ENCODE measurements at regions not wholly inside any gene's neighbourhood (a gene's known extent, or its start where the extent isn't known, plus 50 kb on each side); places are given as distances from the start of the nearest gene placed in this dataset.

DNA sequence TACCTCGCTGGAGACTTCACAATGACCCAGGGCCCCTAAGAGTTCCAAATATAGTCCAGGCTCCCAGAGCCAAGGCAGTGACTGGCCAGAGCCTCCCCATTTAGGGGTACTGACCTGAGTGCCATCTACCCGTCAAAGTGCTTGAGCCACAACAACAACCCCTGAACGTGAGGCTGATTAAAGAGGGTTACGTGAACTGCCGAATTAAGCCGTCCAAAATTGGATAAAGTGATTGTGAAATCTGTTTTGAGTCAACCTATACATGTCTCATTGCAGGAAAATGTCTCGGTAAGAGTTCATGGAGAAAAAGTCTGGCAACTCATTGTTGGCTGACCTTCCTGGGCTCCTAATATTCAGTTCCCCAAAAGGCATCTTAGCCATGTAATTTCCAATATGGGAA lies 116.3 kb downstream of the TTC32 start:
- WGBS (ENCODE audit: insufficient coverage, low lambda C conversion rate): no CpG with 5 or more reads among the region's 7 CpGs
- DNase-seq: no peak
- Histone ChIP-seq H3K27ac (ENCODE audit: low read length) (no peak overlapping the region), H3K36me3 (ENCODE audit: control insufficient read depth, insufficient read depth, low read length) (no peaks in the 10 kb centered on the region), H3K4me3 (ENCODE audit: low read length) (no peak overlapping the region), H3K4me1 (ENCODE audit: control insufficient read depth, insufficient read depth, low read length) (no peaks in the 10 kb centered on the region), H3K9me3 (ENCODE audit: control insufficient read depth, low read depth, low read length) (peaks cover 2% of the 10 kb centered on the region), H3K27me3 (ENCODE audit: control insufficient read depth, insufficient read depth, low read length) (no peaks in the 10 kb centered on the region)

DNA sequence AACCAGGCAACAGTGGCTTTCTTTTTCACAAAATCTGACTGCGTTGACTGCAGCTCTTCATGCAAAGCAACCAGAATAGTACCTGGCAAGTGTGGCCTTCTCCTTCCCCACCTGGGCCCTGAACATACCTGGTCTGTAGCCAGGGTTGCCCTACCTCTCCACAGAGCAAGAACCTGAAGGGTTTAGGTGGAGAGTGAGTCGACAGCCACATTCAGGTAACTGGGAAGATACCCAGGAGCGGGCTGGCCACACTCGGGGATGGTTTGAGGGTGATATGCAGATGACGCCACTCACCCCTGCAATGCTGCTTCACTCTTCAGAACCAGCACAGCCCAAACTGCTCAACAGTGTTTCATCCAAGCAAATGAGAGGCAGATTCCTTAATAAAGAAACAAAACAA lies 117.3 kb downstream of the TTC32 start:
- WGBS (ENCODE audit: insufficient coverage, low lambda C conversion rate): no CpG with 5 or more reads among the region's 5 CpGs
- no peaks in the 10 kb centered on the region for H3K36me3 ChIP-seq (ENCODE audit: control insufficient read depth, insufficient read depth, low read length)
- no peak for DNase-seq
- peaks cover 2% of the 10 kb centered on the region for H3K9me3 ChIP-seq (ENCODE audit: control insufficient read depth, low read depth, low read length)
- no peak overlapping the region for H3K4me3 ChIP-seq (ENCODE audit: low read length)
- no peaks in the 10 kb centered on the region for H3K27me3 ChIP-seq (ENCODE audit: control insufficient read depth, insufficient read depth, low read length)
- no peaks in the 10 kb centered on the region for H3K4me1 ChIP-seq (ENCODE audit: control insufficient read depth, insufficient read depth, low read length)
- no peak overlapping the region for H3K27ac ChIP-seq (ENCODE audit: low read length)

DNA sequence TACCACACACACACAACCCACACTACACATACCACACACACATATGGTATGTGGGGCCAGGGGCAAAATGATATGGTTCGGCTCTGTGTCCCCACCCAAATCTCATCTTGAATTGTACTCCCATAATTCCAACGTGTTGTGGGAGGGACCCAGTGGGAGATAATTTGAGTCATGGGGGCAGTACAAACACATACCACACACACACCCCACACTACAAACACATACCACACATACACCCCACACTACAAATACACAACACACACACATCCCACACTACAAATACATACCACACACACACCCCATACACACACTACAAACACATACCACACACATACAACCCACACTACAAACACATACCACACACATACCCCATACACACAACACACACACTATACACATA lies 117.8 kb downstream of the TTC32 start:
- Histone ChIP-seq H3K27ac (ENCODE audit: low read length) (no peak overlapping the region), H3K4me3 (ENCODE audit: low read length) (no peak overlapping the region), H3K4me1 (ENCODE audit: control insufficient read depth, insufficient read depth, low read length) (no peaks in the 10 kb centered on the region), H3K9me3 (ENCODE audit: control insufficient read depth, low read depth, low read length) (peaks cover 2% of the 10 kb centered on the region), H3K27me3 (ENCODE audit: control insufficient read depth, insufficient read depth, low read length) (no peaks in the 10 kb centered on the region), H3K36me3 (ENCODE audit: control insufficient read depth, insufficient read depth, low read length) (no peaks in the 10 kb centered on the region)
- no CpG with 5 or more reads among the region's 2 CpGs for WGBS (ENCODE audit: insufficient coverage, low lambda C conversion rate)
- DNase-seq: no peak

DNA sequence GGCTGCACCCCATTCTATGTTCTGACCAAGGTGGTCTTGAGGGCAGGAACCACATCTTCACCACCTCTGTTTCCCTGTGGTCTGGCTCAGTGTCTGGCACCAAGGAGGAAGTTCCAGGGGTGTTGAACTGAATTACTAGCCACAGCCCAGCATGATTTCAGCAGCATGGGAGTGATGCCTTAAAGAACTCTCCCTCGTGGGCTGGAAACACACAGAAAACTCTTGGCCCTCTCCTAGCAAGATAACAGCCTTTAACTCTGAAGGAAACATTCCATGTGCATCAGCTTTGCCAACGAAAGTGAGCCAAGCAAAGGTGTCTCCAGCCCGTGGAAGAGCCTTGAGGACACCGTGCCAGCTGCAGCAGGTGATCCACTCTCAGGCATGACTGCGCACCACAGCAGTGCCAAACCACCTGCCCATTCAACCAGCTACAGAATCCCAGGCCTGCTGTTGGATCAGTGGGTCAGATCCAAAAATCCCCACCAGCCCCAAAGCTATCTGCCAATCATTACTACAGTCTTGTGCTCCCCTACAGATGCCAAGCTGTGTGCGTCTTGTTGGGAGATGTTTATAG lies 124.8 kb downstream of the TTC32 start:
- WGBS (ENCODE audit: insufficient coverage, low lambda C conversion rate): no CpG with 5 or more reads among the region's 6 CpGs
- Histone ChIP-seq H3K27me3 (ENCODE audit: control insufficient read depth, insufficient read depth, low read length) (no peaks in the 10 kb centered on the region), H3K36me3 (ENCODE audit: control insufficient read depth, insufficient read depth, low read length) (no peaks in the 10 kb centered on the region), H3K4me1 (ENCODE audit: control insufficient read depth, insufficient read depth, low read length) (no peaks in the 10 kb centered on the region), H3K4me3 (ENCODE audit: low read length) (no peak overlapping the region), H3K27ac (ENCODE audit: low read length) (no peak overlapping the region), H3K9me3 (ENCODE audit: control insufficient read depth, low read depth, low read length) (no peaks in the 10 kb centered on the region)
- DNase-seq: no peak

DNA sequence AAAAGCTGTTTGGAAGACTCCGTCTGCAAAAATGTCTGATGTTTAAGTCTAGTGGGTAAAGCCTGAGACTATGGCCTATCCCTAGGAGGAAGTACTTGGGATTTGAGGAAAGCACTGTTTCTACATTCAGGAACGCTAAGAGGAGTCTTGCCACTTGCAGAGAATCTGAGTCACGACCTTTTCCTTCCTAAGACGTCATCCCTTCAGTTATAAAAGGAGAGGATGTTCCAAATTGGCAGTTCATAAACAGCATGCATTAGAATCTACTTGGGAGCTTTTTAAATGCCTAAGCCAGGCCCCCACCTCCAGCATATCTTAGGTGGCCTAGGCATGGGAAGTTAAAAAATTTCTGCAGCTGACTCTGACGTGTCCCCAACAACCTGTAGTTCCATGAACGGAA lies 125.9 kb downstream of the TTC32 start:
- H3K9me3 ChIP-seq (ENCODE audit: control insufficient read depth, low read depth, low read length): no peaks in the 10 kb centered on the region
- no peaks in the 10 kb centered on the region for H3K36me3 ChIP-seq (ENCODE audit: control insufficient read depth, insufficient read depth, low read length)
- DNase-seq: peak in 1 of 2 donors; percentile 11
- no peak overlapping the region for H3K4me3 ChIP-seq (ENCODE audit: low read length)
- H3K27ac ChIP-seq (ENCODE audit: low read length): no peak overlapping the region
- no peaks in the 10 kb centered on the region for H3K4me1 ChIP-seq (ENCODE audit: control insufficient read depth, insufficient read depth, low read length)
- no peaks in the 10 kb centered on the region for H3K27me3 ChIP-seq (ENCODE audit: control insufficient read depth, insufficient read depth, low read length)
- no CpG with 5 or more reads among the region's 6 CpGs for WGBS (ENCODE audit: insufficient coverage, low lambda C conversion rate)

DNA sequence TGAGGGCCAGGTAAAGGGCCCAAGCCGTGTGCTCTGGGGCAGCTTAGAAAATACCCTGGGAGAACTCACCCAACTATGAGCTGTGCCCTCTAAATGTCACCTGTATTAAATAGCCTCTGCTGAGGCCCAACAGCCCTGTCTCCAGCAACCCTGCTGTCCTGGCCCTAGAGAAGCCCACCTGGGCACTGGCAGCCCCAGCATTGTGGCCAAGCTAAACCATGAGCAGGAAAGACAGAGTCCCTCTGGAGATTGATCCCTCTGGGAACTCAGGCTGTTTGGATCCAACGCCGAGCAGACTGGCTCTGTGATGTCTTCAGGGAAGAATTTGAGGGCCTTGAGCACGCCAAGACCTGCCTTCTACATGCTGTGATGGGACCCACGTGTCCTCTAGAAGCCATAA lies 126.5 kb downstream of the TTC32 start:
- Histone ChIP-seq H3K27ac (ENCODE audit: low read length) (no peak overlapping the region), H3K4me1 (ENCODE audit: control insufficient read depth, insufficient read depth, low read length) (no peaks in the 10 kb centered on the region), H3K4me3 (ENCODE audit: low read length) (no peak overlapping the region), H3K27me3 (ENCODE audit: control insufficient read depth, insufficient read depth, low read length) (no peaks in the 10 kb centered on the region), H3K9me3 (ENCODE audit: control insufficient read depth, low read depth, low read length) (no peaks in the 10 kb centered on the region), H3K36me3 (ENCODE audit: control insufficient read depth, insufficient read depth, low read length) (no peaks in the 10 kb centered on the region)
- DNase-seq: no peak
- WGBS (ENCODE audit: insufficient coverage, low lambda C conversion rate): no CpG with 5 or more reads among the region's 5 CpGs

DNA sequence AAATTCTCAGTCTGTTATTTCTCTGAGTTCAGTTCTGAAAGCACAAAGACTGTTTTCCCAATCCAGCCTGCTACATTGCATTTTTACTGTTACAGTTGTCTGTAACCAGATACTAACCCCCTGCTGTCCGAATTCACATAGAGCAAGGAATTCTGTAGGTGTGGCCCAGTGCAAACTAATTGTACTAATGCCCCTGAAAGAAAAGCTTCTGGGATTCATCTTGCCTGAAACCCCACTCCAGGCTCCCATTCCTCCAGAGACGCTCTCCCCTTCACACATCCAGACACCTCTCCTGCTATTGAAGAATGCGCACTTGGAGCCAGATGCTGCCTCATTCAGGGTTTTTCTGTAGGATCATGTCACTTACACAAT lies 127.0 kb downstream of the TTC32 start:
- WGBS (ENCODE audit: insufficient coverage, low lambda C conversion rate): 80% methylated on average over 1 of the region's 3 CpGs
- no peaks in the 10 kb centered on the region for H3K9me3 ChIP-seq (ENCODE audit: control insufficient read depth, low read depth, low read length)
- H3K27me3 ChIP-seq (ENCODE audit: control insufficient read depth, insufficient read depth, low read length): no peaks in the 10 kb centered on the region
- no peaks in the 10 kb centered on the region for H3K36me3 ChIP-seq (ENCODE audit: control insufficient read depth, insufficient read depth, low read length)
- no peak overlapping the region for H3K27ac ChIP-seq (ENCODE audit: low read length)
- no peak for DNase-seq
- no peak overlapping the region for H3K4me3 ChIP-seq (ENCODE audit: low read length)
- no peaks in the 10 kb centered on the region for H3K4me1 ChIP-seq (ENCODE audit: control insufficient read depth, insufficient read depth, low read length)

DNA sequence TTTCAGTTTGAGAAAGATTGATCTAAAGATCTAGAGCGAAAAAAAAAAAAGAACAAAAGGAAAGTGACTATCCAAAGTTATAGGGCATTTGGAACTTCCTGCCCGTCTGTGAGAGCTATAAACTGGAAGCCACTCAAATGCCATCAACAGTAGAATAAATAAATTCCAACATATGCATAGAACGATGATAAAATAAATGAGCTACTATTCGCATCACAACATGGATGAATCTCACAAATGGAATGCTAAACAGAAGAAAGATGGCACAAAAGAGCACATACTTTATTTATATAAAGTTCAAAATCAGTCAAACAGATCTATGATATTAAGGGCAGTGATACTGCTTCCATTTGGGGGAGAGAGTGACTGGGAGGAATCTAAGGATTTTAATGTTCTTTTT lies 128.8 kb downstream of the TTC32 start:
- 93% methylated on average over 4 of the region's 4 CpGs for WGBS (ENCODE audit: insufficient coverage, low lambda C conversion rate)
- Histone ChIP-seq H3K36me3 (ENCODE audit: control insufficient read depth, insufficient read depth, low read length) (no peaks in the 10 kb centered on the region), H3K27ac (ENCODE audit: low read length) (no peak overlapping the region), H3K9me3 (ENCODE audit: control insufficient read depth, low read depth, low read length) (no peaks in the 10 kb centered on the region), H3K4me1 (ENCODE audit: control insufficient read depth, insufficient read depth, low read length) (no peaks in the 10 kb centered on the region), H3K27me3 (ENCODE audit: control insufficient read depth, insufficient read depth, low read length) (no peaks in the 10 kb centered on the region), H3K4me3 (ENCODE audit: low read length) (no peak overlapping the region)
- DNase-seq: no peak

DNA sequence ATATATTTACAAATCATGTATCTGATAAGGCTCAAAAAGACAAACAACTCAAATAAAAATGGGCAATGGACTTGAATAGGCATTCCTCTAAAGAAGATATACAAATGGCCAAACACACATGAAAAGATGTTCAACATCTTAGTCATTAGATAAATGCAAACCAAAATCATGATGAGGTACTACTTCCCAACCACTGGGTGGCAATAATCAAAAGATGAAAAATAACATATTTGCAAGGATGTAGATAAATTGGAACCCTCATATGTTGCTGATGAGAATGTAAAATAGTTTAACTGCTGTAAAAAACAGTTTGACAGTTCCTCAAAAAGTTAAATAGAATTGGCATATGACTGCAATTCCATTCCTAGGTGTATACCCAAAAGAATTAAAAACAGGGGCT lies 132.3 kb downstream of the TTC32 start:
- Histone ChIP-seq H3K36me3 (ENCODE audit: control insufficient read depth, insufficient read depth, low read length) (no peaks in the 10 kb centered on the region), H3K4me3 (ENCODE audit: low read length) (no peak overlapping the region), H3K27ac (ENCODE audit: low read length) (no peak overlapping the region), H3K4me1 (ENCODE audit: control insufficient read depth, insufficient read depth, low read length) (no peaks in the 10 kb centered on the region), H3K9me3 (ENCODE audit: control insufficient read depth, low read depth, low read length) (no peaks in the 10 kb centered on the region), H3K27me3 (ENCODE audit: control insufficient read depth, insufficient read depth, low read length) (no peaks in the 10 kb centered on the region)
- DNase-seq: no peak

DNA sequence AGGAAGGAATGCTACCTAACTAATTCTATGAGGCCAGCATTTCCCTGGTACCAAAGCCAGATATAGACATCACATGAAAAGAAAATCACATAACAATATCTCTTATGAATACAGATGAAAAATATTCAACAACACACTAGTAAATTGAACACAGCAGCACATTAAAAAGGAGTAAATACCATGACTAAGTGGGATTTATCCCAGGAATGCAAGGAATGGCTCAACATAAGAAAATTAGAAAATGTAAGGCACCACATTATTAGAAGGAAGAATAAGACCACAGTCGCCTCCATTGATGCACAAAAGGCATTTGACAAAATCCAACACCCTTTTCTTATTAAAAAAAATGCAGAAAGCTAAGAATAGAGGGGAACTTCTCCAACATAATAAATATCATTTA lies 133.9 kb downstream of the TTC32 start:
- no peaks in the 10 kb centered on the region for H3K36me3 ChIP-seq (ENCODE audit: control insufficient read depth, insufficient read depth, low read length)
- no peaks in the 10 kb centered on the region for H3K9me3 ChIP-seq (ENCODE audit: control insufficient read depth, low read depth, low read length)
- DNase-seq: no peak
- no peak overlapping the region for H3K4me3 ChIP-seq (ENCODE audit: low read length)
- H3K27ac ChIP-seq (ENCODE audit: low read length): no peak overlapping the region
- H3K27me3 ChIP-seq (ENCODE audit: control insufficient read depth, insufficient read depth, low read length): no peaks in the 10 kb centered on the region
- no CpG with 5 or more reads among the region's 1 CpG for WGBS (ENCODE audit: insufficient coverage, low lambda C conversion rate)
- H3K4me1 ChIP-seq (ENCODE audit: control insufficient read depth, insufficient read depth, low read length): no peaks in the 10 kb centered on the region

DNA sequence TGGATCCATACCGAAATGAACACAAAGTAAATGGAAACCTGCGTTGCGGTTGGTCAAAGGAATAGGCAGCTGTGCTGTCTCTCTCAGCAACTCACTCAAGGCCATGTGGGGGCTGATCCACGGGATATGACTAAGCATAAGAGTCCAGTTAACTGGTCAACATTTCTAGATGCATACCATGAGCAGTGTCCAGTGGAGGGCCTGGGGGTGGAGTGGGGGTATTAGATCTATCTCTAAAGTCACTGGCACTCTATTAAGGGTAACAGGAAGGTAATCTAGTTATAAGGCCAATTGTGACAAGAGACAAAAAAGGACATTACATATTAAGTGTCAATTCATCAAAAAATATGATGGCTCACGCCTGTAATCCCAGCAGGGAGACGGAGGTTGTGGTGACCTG lies 136.8 kb downstream of the TTC32 start:
- H3K27me3 ChIP-seq (ENCODE audit: control insufficient read depth, insufficient read depth, low read length): no peaks in the 10 kb centered on the region
- no peak overlapping the region for H3K4me3 ChIP-seq (ENCODE audit: low read length)
- no peak for DNase-seq
- H3K4me1 ChIP-seq (ENCODE audit: control insufficient read depth, insufficient read depth, low read length): no peaks in the 10 kb centered on the region
- H3K9me3 ChIP-seq (ENCODE audit: control insufficient read depth, low read depth, low read length): no peaks in the 10 kb centered on the region
- no CpG with 5 or more reads among the region's 6 CpGs for WGBS (ENCODE audit: insufficient coverage, low lambda C conversion rate)
- no peaks in the 10 kb centered on the region for H3K36me3 ChIP-seq (ENCODE audit: control insufficient read depth, insufficient read depth, low read length)
- no peak overlapping the region for H3K27ac ChIP-seq (ENCODE audit: low read length)
